Osteoblast (primary cell): ENCODE measurements at regions not wholly inside any gene's neighbourhood (a gene's known extent, or its start where the extent isn't known, plus 50 kb on each side); places are given as distances from the start of the nearest gene placed in this dataset.

Source experiments
- DNase-seq: peaks from one replicate; pipeline ENCODE4 v3.0.0; 2011; ENCODE audit warnings: low spot score, mixed read lengths; ENCODE audit not compliant: insufficient read length; ENCODE audit errors: missing footprints
- H2AFZ ChIP-seq: 2 replicates; pipeline ENCODE4 v1.6.0; 2011; ENCODE audit warnings: mild to moderate bottlenecking, low read length
- H3K27ac ChIP-seq: 2 replicates; pipeline ENCODE4 v1.5.1; 2011; ENCODE audit warnings: mild to moderate bottlenecking, low read depth, low read length, moderate library complexity
- H3K27me3 ChIP-seq: 2 replicates; pipeline ENCODE4 v1.6.0; 2012; ENCODE audit warnings: mild to moderate bottlenecking, control low read depth, inconsistent platforms, low read length, moderate library complexity; ENCODE audit not compliant: insufficient read depth
- H3K36me3 ChIP-seq: 2 replicates; pipeline ENCODE4 v1.5.1; 2011; ENCODE audit warnings: mild to moderate bottlenecking, low read length, control low read depth, moderate library complexity; ENCODE audit not compliant: insufficient read depth
- H3K4me1 ChIP-seq: 2 replicates; pipeline ENCODE4 v1.5.1; 2011; ENCODE audit warnings: mild to moderate bottlenecking, low read length, control low read depth, moderate library complexity; ENCODE audit not compliant: insufficient read depth
- H3K4me2 ChIP-seq: 2 replicates; pipeline ENCODE4 v1.6.0; 2011; ENCODE audit warnings: mild to moderate bottlenecking, low read length; ENCODE audit not compliant: insufficient read depth
- H3K4me3 ChIP-seq: fragments of 200-600 bp; sonication (generic); 3 replicates; pipeline ENCODE4 v1.5.1; 2012; ENCODE audit warnings: mild to moderate bottlenecking, low read length, inconsistent platforms; ENCODE audit not compliant: insufficient read depth
- H3K79me2 ChIP-seq: 2 replicates; pipeline ENCODE4 v1.6.0; 2012; ENCODE audit warnings: mild to moderate bottlenecking, low read length, control low read depth, inconsistent platforms; ENCODE audit not compliant: insufficient read depth
- H3K9me3 ChIP-seq: 2 replicates; pipeline ENCODE4 v1.5.1; 2011; ENCODE audit warnings: low read depth, low read length, control low read depth
- H4K20me1 ChIP-seq: 2 replicates; pipeline ENCODE4 v1.6.0; 2012; ENCODE audit warnings: mild to moderate bottlenecking, low read length, control low read depth; ENCODE audit not compliant: insufficient read depth
- CTCF ChIP-seq: IDR thresholded peaks from 2 replicates; pipeline ENCODE4 v1.5.1; 2011; ENCODE audit warnings: mild to moderate bottlenecking, low read depth, low read length, moderate library complexity; ENCODE audit errors: extremely low read depth

GRCh38 chr2:154527962-154528361 is 170.5 kb upstream of the KCNJ3 start:
- no peak for DNase-seq
- H3K4me2 ChIP-seq = no peak overlapping the region
- H3K9me3 ChIP-seq = peaks cover 6% of the 10 kb centered on the region
- no peaks in the 10 kb centered on the region for H4K20me1 ChIP-seq
- no peak overlapping the region for H3K27ac ChIP-seq
- H3K36me3 ChIP-seq = no peaks in the 10 kb centered on the region
- H2AFZ ChIP-seq = no peak overlapping the region
- TF ChIP-seq CTCF = no peak
- H3K4me1 ChIP-seq = no peaks in the 10 kb centered on the region
- H3K4me3 ChIP-seq = no peak overlapping the region
- H3K27me3 ChIP-seq = no peaks in the 10 kb centered on the region
- H3K79me2 ChIP-seq = no peaks in the 10 kb centered on the region

GRCh38 chr2:154532004-154532403 is 166.5 kb upstream of the KCNJ3 start:
- Histone ChIP-seq H3K79me2 (no peaks in the 10 kb centered on the region), H2AFZ (no peak overlapping the region), H3K9me3 (peaks cover 6% of the 10 kb centered on the region), H4K20me1 (no peaks in the 10 kb centered on the region), H3K4me2 (no peak overlapping the region), H3K27ac (no peak overlapping the region), H3K4me3 (no peak overlapping the region), H3K4me1 (no peaks in the 10 kb centered on the region), H3K27me3 (no peaks in the 10 kb centered on the region), H3K36me3 (no peaks in the 10 kb centered on the region)
- DNase-seq = no peak
- no peak for TF ChIP-seq CTCF

GRCh38 chr2:154532763-154533162 is 165.7 kb upstream of the KCNJ3 start:
- Histone ChIP-seq H3K4me2 (no peak overlapping the region), H3K4me3 (no peak overlapping the region), H3K79me2 (no peaks in the 10 kb centered on the region), H3K4me1 (no peaks in the 10 kb centered on the region), H3K27me3 (no peaks in the 10 kb centered on the region), H2AFZ (no peak overlapping the region), H4K20me1 (no peaks in the 10 kb centered on the region), H3K9me3 (peaks cover 4% of the 10 kb centered on the region), H3K36me3 (no peaks in the 10 kb centered on the region), H3K27ac (no peak overlapping the region)
- DNase-seq = no peak
- TF ChIP-seq CTCF = no peak

GRCh38 chr2:154533300-154533940 is 165.1 kb upstream of the KCNJ3 start:
- Histone ChIP-seq H3K4me1 (no peaks in the 10 kb centered on the region), H3K4me2 (no peak overlapping the region), H3K36me3 (no peaks in the 10 kb centered on the region), H2AFZ (no peak overlapping the region), H4K20me1 (no peaks in the 10 kb centered on the region), H3K9me3 (peaks cover 4% of the 10 kb centered on the region), H3K79me2 (no peaks in the 10 kb centered on the region), H3K27me3 (no peaks in the 10 kb centered on the region), H3K27ac (no peak overlapping the region), H3K4me3 (no peak overlapping the region)
- DNase-seq = no peak
- no peak for TF ChIP-seq CTCF
